ENCODE measurements at regions not wholly inside any gene's neighbourhood (a gene's known extent, or its start where the extent isn't known, plus 50 kb on each side); places are given as distances from the start of the nearest gene placed in this dataset.

- Histone ChIP-seq H3K27ac (peak overlapping the region in 1 of 2 donors; percentile 30), H3K9me3 (no peaks in the 10 kb centered on the region), H3K4me3 (no peak overlapping the region), H3K27me3 (no peaks in the 10 kb centered on the region), H3K4me1 (peaks cover 0 to 6% of the 10 kb centered on the region in 2 donors), H3K36me3 (no peaks in the 10 kb centered on the region)
- TF ChIP-seq CTCF (IDR thresholded peaks at IDR 0.05): peak in 2 of 3 experiments; percentile 42 to 63
- no peak for DNase-seq (ENCODE audit: low spot score in 2 of 2)
- intact Hi-C loops (cut with DNase I): loop anchor here (10.0 kb wide), 1 partner anchor 240 kb away; no protein-coding TSS in a partner anchor
Measured at GRCh38 chr14:22314183-22314820, 274.7 kb downstream of the DAD1 start.

- Histone ChIP-seq H3K4me1 (peaks cover 0 to 6% of the 10 kb centered on the region in 2 donors), H3K4me3 (no peak overlapping the region), H3K27me3 (no peaks in the 10 kb centered on the region), H3K27ac (peak overlapping the region in 1 of 2 donors; percentile 16), H3K36me3 (no peaks in the 10 kb centered on the region), H3K9me3 (no peaks in the 10 kb centered on the region)
- intact Hi-C loops (cut with DNase I): loop anchor here (10.0 kb wide), 1 partner anchor 242 kb away; no protein-coding TSS in a partner anchor
- no peak for TF ChIP-seq CTCF (IDR thresholded peaks at IDR 0.05)
- DNase-seq (ENCODE audit: low spot score in 2 of 2): no peak
Measured at GRCh38 chr14:22313172-22313801, 275.7 kb downstream of the DAD1 start.

- Histone ChIP-seq H3K36me3 (no peaks in the 10 kb centered on the region), H3K27me3 (no peaks in the 10 kb centered on the region), H3K9me3 (no peaks in the 10 kb centered on the region), H3K4me1 (peaks cover 0 to 6% of the 10 kb centered on the region in 2 donors), H3K4me3 (no peak overlapping the region), H3K27ac (no peak overlapping the region)
- DNase-seq (ENCODE audit: low spot score in 2 of 2): no peak
- TF ChIP-seq CTCF (IDR thresholded peaks at IDR 0.05): no peak
- intact Hi-C loops (cut with DNase I): loop anchor here (10.0 kb wide), 1 partner anchor 243 kb away; no protein-coding TSS in a partner anchor
Measured at GRCh38 chr14:22311636-22312035, 277.4 kb downstream of the DAD1 start.

GRCh38 chr14:22305607-22306006 is 283.4 kb downstream of the DAD1 start:
- no peak for DNase-seq (ENCODE audit: low spot score in 2 of 2)
- no peaks in the 10 kb centered on the region for H3K9me3 ChIP-seq

GRCh38 chr14:22304326-22304725 is 284.7 kb downstream of the DAD1 start:
- Histone ChIP-seq H3K9me3 (no peaks in the 10 kb centered on the region), H3K27me3 (no peaks in the 10 kb centered on the region), H3K4me3 (no peak overlapping the region), H3K36me3 (no peaks in the 10 kb centered on the region), H3K4me1 (no peaks in the 10 kb centered on the region), H3K27ac (no peak overlapping the region)
- intact Hi-C loops (cut with DNase I): no loop called here
- no peak for TF ChIP-seq CTCF (IDR thresholded peaks at IDR 0.05)
- no peak for DNase-seq (ENCODE audit: low spot score in 2 of 2)

More at GRCh38 chr14:22305607-22306006, 283.4 kb downstream of the DAD1 start:
- Histone ChIP-seq H3K36me3 (no peaks in the 10 kb centered on the region), H3K4me1 (no peaks in the 10 kb centered on the region), H3K4me3 (no peak overlapping the region), H3K27me3 (no peaks in the 10 kb centered on the region), H3K27ac (no peak overlapping the region)
- no peak for TF ChIP-seq CTCF (IDR thresholded peaks at IDR 0.05)
- intact Hi-C loops (cut with DNase I): no loop called here

All from ascending aorta (tissue), 2 donors.